ENCODE measurements at regions not wholly inside any gene's neighbourhood (a gene's known extent, or its start where the extent isn't known, plus 50 kb on each side); places are given as distances from the start of the nearest gene placed in this dataset.
A peak's percentile ranks its signal among the peaks of the same experiment; 100 is the strongest.

- TF ChIP-seq CTCF (IDR thresholded peaks at IDR 0.05 in 2 of 3, conservative IDR thresholded peaks at IDR 0.05 in 1 of 3; ENCODE audit: insufficient read depth in 2 of 3, low read depth in 1 of 3, low read length in 3 of 3) (peak in 2 of 3 experiments; percentile 19 to 59; a peak in 3 of 6 replicates), RAD21 (CRISPR knock-in tag; conservative IDR thresholded peaks at IDR 0.05 in 1 of 2, IDR thresholded peaks at IDR 0.05 in 1 of 2) (peak; percentile 50 to 67), USF2 (CRISPR knock-in tag; IDR thresholded peaks at IDR 0.05) (no peak)
Observed at GRCh38 chr5:18314192-18314778, 680.0 kb downstream of the TAF11L14 start (continued).

GRCh38 chr5:18321262-18321942 lies 687.1 kb downstream of the TAF11L14 start:
- Histone ChIP-seq H3K4me2 (ENCODE audit: insufficient read depth, low read length) (no peak overlapping the region), H3K9me3 (replicated peaks; ENCODE audit: control insufficient read depth, insufficient read depth, low read depth, low read length) (no peaks in the 10 kb centered on the region), H2AFZ (ENCODE audit: low read depth, low read length) (no peak overlapping the region), H3K4me3 (no peak overlapping the region), H3K9ac (ENCODE audit: insufficient read depth in 1 of 2, low read depth in 2 of 2, low read length in 2 of 2) (no peak overlapping the region), H3K36me3 (ENCODE audit: control insufficient read depth, insufficient read depth, low read length) (no peaks in the 10 kb centered on the region), H3K9me1 (ENCODE audit: control insufficient read depth, insufficient read depth, low read length) (no peaks in the 10 kb centered on the region), H4K20me1 (replicated peaks; ENCODE audit: control insufficient read depth, insufficient read depth, low read length) (no peaks in the 10 kb centered on the region), H3K27me3 (ENCODE audit: control insufficient read depth in 2 of 2, insufficient read depth in 2 of 2, low read length in 2 of 2) (no peaks in the 10 kb centered on the region; a peak in 1 of 5 replicates), H3K79me2 (ENCODE audit: control insufficient read depth, insufficient read depth, low read length) (no peaks in the 10 kb centered on the region), H3K27ac (ENCODE audit: extremely low read depth, low read depth, low read length) (no peak overlapping the region), H3K4me1 (replicated peaks in 1 of 2; ENCODE audit: control insufficient read depth in 2 of 2, insufficient read depth in 2 of 2, low read length in 2 of 2) (no peaks in the 10 kb centered on the region)
- BruUV-seq (replicated peaks), result no TSS peak
- intact Hi-C loops (cut with micrococcal nuclease), result no loop called here
- in situ Hi-C loops (cut with MboI), result loop anchor here (25.0 kb wide), 2 partner anchors 834 to 1534 kb away; partner anchors contain the start of gene TAF11L2
- ChIA-PET POLR2A (no interaction called here), CTCF (ENCODE audit: low intra/inter-chr PET ratio) (no interaction called here)
- no peak for TF ChIP-seq HNRNPH1 (optimal IDR thresholded peaks at IDR 0.05; ENCODE audit: low read depth, low read length)
- no peak for TF ChIP-seq USF2 (CRISPR knock-in tag; IDR thresholded peaks at IDR 0.05)
- DNase-seq (ENCODE audit: extremely low read depth in 1 of 4, low spot score in 3 of 4) (no peak), FAIRE-seq (no peak), ATAC-seq (no peak)
- WGBS (ENCODE audit: insufficient coverage, low coverage, missing lambda C conversion rate), result 0% methylated on average over 5 of the region's 5 CpGs
